ENCODE measurements at regions not wholly inside any gene's neighbourhood (a gene's known extent, or its start where the extent isn't known, plus 50 kb on each side); places are given as distances from the start of the nearest gene placed in this dataset.
"Not testable (repeated sequence)": the region's sequence is repeated elsewhere in the genome, so short reads cannot be mapped to it uniquely, and the experiment has no call there.

DNA sequence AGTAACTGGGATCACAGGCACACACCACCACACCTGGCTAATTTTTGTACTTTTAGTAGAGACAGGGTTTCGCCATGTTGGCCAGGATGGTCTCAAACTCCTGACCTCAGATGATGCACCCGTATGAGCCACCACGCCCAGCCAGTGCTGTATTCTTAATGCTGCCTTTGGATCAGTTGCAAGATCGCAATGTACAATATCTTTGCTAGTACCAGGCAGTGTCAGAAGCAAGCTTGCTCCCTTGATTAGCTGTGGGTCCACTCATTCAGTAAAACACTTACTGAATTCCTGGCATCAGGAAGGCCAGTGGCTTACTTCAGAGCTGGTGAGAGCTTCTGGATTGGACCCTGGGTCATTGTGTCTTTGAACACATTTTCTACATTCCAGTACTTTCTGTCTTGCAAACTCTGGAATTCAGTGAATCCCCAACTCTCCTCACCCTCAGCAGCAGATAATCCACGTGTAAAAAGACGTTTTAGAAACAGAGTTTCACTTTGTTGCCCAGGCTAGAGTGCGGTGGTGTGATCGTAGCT is 1183.7 kb downstream of the AACS start:
- DNase-seq (ENCODE audit: low read depth, low spot score) = no peak

- no peak for DNase-seq (ENCODE audit: low read depth, low spot score)
Observed at GRCh38 chr12:126258190-126258589, 1193.0 kb downstream of the AACS start.

GRCh38 chr12:126262829-126263228 is 1197.6 kb downstream of the AACS start:
- no peak for DNase-seq (ENCODE audit: low read depth, low spot score)

DNA sequence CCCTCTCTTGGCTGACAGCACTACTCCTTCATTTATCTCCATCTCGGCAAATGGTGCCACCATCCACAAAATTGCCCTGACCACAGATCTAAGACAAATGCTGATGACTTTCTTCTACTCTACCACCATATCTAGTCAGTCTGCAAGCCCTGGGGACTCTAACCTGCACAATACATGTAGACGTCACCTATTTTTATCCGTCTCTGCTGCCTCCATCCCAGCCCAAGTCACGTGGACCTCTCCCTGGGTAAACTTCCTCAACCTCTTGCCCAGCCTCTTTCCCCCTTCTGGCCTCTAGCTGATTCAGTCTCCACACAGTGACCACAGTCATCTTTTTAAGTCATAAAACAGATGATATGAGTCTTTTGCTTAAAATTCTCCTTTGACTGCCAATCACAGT is 1203.0 kb downstream of the AACS start:
- DNase-seq (ENCODE audit: low read depth, low spot score) = no peak

DNA sequence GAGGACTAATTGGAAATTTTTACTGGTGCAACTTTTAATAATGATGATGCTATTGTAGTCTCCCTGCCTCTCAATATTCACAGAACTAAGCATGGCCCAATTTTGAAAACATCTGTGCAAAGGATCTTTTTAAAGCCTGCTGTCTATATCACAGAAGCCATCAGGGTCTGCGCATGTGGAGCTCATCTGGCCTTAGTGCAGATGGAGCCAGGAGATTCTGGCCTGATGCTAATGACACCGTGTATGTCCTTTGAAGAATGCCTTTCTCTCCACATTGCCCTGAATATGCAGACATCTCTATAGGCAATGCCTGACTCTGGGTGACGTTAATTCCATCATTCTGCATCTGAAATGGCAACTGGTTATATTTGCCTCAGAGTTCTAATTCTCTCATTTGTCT is 1205.9 kb downstream of the AACS start:
- DNase-seq (ENCODE audit: low read depth, low spot score) = no peak

DNA sequence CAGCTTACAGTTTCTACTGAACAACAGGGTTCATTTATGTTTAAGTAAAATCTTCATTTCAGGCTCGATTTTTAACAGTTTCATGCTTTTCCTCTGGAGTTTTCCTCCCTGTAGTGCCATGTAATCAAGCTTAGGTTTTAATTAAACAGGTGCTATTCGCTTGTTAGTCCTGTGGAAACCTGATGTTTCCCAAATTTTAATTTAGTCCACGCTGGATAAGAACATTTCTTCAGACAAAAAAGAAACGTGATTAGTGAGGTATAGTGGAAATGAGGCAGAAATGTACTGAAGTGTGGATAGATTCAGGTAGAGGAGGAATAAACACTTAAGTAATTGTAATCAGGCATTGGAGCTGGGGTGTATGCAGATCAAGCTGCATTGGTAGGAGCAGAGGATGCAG is 1217.5 kb downstream of the AACS start:
- no peak for DNase-seq (ENCODE audit: low read depth, low spot score)

DNA sequence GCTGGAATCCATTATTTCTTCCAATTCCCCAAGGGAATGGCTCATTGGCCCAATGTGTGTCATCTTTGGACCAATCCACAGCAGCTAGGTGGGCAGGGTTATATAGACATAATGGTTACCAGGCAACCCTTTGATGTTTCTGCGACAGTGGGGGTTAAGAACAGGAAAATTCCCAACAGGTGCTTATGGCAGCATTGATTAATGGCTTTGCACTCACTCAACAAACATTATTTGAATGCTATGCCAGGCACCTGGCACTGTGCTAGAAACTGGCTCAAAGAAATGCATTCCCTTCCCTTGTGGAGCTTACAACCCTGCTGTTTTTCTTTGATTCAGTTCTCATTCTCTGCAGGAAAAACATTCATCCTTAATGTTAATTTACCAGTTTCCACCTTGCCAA is 1221.0 kb downstream of the AACS start:
- DNase-seq (ENCODE audit: low read depth, low spot score) = no peak

DNA sequence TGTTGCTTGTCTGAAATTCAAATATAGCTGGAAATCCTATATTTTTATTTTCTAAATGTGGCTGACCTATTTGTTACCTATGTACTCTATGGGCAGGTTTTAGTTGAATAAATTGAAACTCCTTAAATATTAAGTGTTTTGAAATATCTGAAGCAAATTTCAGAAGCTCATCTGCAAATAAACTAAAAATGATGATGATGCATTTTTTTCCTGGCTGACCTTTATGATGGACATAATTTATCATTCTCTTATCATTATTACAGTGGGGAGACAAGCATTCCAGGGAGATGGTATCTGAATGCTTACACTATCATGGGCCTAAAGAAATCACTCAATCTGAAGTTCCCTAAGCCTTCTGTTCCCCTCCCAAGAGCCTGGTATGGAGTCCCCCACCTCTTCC is 1225.2 kb downstream of the AACS start:
- no peak for DNase-seq (ENCODE audit: low read depth, low spot score)

DNA sequence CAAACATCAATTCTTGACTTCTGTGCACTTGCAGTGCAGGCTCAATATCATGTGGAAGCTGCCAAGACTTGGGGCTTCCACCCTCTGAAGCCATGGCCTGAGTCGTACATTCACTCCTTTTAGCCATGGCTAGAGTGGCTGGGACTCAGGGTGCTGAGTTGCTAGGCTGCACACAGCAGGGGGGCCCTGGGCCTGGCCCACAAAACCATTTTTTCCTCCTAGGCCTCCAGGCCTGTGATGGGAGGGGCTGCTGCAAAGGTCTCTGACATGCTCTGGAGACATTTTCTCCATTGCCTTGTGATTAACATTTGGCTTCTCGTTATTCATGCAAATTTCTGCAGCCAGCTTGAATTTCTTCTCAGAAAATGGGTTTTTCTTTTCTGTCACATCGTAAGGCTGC is 1226.8 kb downstream of the AACS start:
- not testable (repeated sequence) for DNase-seq (ENCODE audit: low read depth, low spot score)

DNA sequence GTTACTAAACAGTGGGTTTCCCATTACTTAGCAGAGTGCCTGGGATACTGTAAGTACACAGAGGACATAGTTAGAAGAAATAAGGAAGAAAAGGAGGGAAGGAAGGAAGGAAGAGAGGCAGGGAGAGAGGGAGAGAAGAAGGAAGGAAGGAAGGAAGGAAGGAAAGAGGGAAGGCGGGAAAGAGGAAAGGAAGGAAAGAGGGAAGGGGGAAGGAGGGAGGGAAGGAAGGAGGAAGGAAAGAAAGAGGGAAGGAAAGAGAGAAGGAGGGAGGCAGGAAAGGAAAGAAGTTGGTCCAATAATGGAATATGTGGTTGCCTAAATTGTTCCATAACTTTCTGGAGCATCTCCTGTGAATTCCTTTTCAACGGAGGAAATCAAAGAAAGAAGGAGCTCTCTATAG is 1230.4 kb downstream of the AACS start:
- DNase-seq (ENCODE audit: low read depth, low spot score) = no peak

- DNase-seq (ENCODE audit: low read depth, low spot score) = no peak
Observed at GRCh38 chr12:126309278-126309677, 1244.0 kb downstream of the AACS start.

DNA sequence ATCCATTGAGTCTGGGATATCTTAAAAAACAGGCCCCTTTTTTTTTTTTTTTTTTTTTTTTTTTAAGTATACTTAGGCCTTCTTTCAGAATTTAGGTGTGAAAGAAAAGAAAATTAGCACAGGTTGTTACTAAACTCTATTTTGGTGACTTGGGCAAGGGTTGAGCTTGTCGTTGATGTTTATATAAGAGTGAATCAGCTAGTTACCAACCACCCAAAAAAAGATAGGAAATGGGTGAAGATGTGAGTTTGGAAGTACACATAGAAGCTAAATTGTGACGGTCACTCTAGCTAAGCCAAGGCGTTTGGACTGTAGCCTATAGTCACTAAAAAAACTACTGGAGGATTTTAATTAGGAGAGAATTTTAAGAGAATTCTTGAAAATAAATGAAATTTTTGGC is 1247.2 kb downstream of the AACS start:
- DNase-seq (ENCODE audit: low read depth, low spot score) = no peak

DNA sequence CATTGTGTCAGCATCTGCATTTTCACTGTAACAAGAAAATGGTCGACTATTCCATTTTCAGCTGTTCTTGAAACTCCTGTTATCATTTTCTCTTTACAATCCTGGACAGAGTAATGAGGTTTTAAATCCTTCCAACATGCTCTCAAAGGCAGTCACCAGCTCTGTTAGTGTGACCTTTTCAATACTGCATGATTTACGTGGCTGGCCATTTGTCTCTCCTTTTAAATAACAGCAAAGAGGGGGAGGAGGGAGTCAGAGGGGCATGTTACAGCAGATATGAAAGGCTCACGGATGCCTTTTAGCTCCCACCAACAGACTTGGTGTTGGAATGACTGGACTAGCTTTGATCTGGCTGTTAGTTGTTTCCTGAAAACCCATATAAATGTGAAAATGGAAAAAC is 1251.2 kb downstream of the AACS start:
- no peak for DNase-seq (ENCODE audit: low read depth, low spot score)

- DNase-seq (ENCODE audit: low read depth, low spot score) = no peak
Observed at GRCh38 chr12:126337556-126338441, 1272.6 kb downstream of the AACS start.

DNA sequence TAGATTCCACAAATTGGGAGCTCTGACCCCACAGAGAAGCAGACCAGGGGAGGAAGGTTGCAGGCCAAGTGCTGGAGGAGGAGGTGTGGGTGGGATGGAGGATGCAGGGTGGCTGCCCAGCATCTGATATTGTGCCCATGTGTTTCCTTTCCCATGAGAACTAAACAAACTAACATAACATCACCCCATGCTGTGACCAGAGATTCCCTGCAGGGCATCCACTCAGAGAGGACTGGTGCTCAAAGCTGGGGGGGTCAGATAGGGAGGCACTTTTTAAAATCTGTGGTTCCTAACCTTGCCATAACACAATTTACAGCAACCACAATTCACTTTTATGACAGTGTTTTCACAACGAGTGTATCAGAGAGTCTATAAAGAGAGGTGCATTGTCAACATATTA is 1277.6 kb downstream of the AACS start:
- no peak for DNase-seq (ENCODE audit: low read depth, low spot score)

GRCh38 chr12:126343321-126343720 is 1278.1 kb downstream of the AACS start:
- DNase-seq (ENCODE audit: low read depth, low spot score) = no peak

DNA sequence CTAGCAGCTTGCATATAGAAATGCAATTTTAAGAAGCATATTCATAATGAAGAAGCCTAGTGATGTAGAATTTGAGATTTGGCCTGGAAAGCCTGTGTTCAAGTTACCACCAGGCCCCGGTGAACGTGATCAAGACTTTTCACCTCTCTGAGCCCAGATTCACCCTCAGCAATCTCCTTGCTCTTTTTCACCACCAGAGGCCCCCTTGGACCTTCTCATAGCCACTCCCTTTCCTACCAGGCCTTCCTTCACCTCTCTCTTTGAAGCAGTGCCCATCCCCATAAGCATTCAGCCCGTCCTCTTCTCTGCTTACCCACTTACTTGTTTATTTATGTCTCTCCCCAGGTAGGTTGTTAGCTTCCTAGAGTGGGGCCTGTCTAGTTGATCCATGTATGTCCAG is 1280.9 kb downstream of the AACS start:
- no peak for DNase-seq (ENCODE audit: low read depth, low spot score)

- no peak for DNase-seq (ENCODE audit: low read depth, low spot score)
Observed at GRCh38 chr12:126347421-126347820, 1282.2 kb downstream of the AACS start.

- DNase-seq (ENCODE audit: low read depth, low spot score) = no peak
Observed at GRCh38 chr12:126349383-126349782, 1284.1 kb downstream of the AACS start.

- DNase-seq (ENCODE audit: low read depth, low spot score) = no peak
Observed at GRCh38 chr12:126353604-126354003, 1288.4 kb downstream of the AACS start.

DNA sequence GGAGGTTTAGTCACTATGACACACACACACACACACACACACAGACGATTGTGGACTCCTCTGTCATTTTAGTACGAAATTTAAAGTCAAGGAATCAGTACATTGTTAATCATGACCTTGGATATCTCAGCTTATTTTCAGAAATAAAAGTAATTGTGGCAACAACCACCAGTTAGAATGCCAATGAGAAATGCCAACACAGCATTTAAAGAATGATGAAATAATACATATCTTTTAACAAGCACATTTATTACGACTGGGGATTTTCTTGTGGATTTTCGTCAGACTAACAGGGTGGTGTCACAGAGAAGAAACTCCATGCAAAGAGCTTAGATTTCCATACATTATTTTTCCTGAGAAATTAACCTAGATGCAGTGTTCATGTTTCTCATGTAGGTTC is 1289.4 kb downstream of the AACS start:
- no peak for DNase-seq (ENCODE audit: low read depth, low spot score)

- DNase-seq (ENCODE audit: low read depth, low spot score) = no peak
Observed at GRCh38 chr12:126355346-126355745, 1290.1 kb downstream of the AACS start.

DNA sequence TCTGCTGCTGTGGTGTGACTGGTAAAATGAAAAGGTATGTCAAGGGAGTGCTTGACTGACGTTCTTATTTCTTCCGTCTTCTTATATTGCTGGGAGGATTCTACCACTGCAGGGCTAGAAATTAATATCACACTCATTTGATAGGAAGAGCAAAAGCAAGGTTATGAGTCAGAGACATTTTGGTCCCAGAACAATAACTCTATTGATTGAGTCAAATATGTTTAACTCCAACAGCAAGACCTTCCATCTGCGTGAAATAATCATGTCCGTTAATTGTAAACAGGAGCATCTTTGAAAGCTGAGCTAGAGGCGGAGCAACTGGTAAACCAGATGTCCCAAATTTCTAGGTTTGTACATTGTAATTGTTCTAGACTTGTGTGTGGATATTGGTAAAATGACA is 1293.6 kb downstream of the AACS start:
- no peak for DNase-seq (ENCODE audit: low read depth, low spot score)

- DNase-seq (ENCODE audit: low read depth, low spot score) = no peak
Observed at GRCh38 chr12:126359216-126359615, 1294.0 kb downstream of the AACS start.

All from brain pericyte (primary cell).